Natural killer cell (primary cell): ENCODE measurements at regions not wholly inside any gene's neighbourhood (a gene's known extent, or its start where the extent isn't known, plus 50 kb on each side); places are given as distances from the start of the nearest gene placed in this dataset.

ENCODE experiments used
- ATAC-seq, 3 donors: fragments of 150-1000 bp in 2 of 3; fragments of 200-7000 bp in 1 of 3; cut with Tn5 transposase; 1 replicate in 1 of 3; 2 replicates in 2 of 3; pipeline ENCODE4 v1.10.0; 2021; ENCODE audit warnings: mild to moderate bottlenecking in 2 of 3, moderate library complexity in 2 of 3
- DNase-seq, 2 donors: peaks; one replicate each; pipeline versions ENCODE4 v3.0.0 to v3.0.0-alpha.2; 2013 to 2021; ENCODE audit warnings: mixed read lengths in 1 of 2
- H3K27ac ChIP-seq: one replicate; pipeline ENCODE4 v1.5.1; 2013; ENCODE audit warnings: mild to moderate bottlenecking, low read length
- H3K27me3 ChIP-seq: one replicate; pipeline ENCODE4 v1.6.1; 2013; ENCODE audit warnings: low read length; ENCODE audit not compliant: control insufficient read depth, insufficient read depth
- H3K36me3 ChIP-seq: one replicate; pipeline ENCODE4 v1.6.1; 2013; ENCODE audit warnings: low read length; ENCODE audit not compliant: control insufficient read depth, insufficient read depth
- H3K4me1 ChIP-seq: one replicate; pipeline ENCODE4 v1.6.1; 2013; ENCODE audit warnings: low read length; ENCODE audit not compliant: control insufficient read depth, insufficient read depth
- H3K4me3 ChIP-seq: one replicate; pipeline ENCODE4 v1.5.1; 2013; ENCODE audit warnings: low read length
- H3K9me3 ChIP-seq: one replicate; pipeline ENCODE4 v1.6.1; 2013; ENCODE audit warnings: low read length; ENCODE audit not compliant: control insufficient read depth, insufficient read depth
- H3K27ac Mint-ChIP-seq, 2 donors: one replicate each; pipeline ENCODE4 v1.8.0; 2022; ENCODE audit warnings: mild to moderate bottlenecking in 2 of 2, mixed read lengths in 2 of 2, moderate library complexity in 1 of 2
- H3K27me3 Mint-ChIP-seq, 2 donors: one replicate each; pipeline ENCODE4 v1.8.0; 2022; ENCODE audit warnings: low read depth in 2 of 2, mixed read lengths in 2 of 2
- H3K36me3 Mint-ChIP-seq: one replicate; pipeline ENCODE4 v1.8.0; 2022; ENCODE audit warnings: mixed read lengths
- H3K4me1 Mint-ChIP-seq, 2 donors: one replicate each; pipeline ENCODE4 v1.8.0; 2022; ENCODE audit warnings: mixed read lengths in 2 of 2
- H3K4me3 Mint-ChIP-seq: one replicate; pipeline ENCODE4 v1.8.0; 2022; ENCODE audit warnings: mild to moderate bottlenecking, moderate library complexity, mixed read lengths
- H3K9me3 Mint-ChIP-seq, 2 donors: one replicate each; pipeline ENCODE4 v1.8.0; 2022; ENCODE audit warnings: mixed read lengths in 2 of 2
- CTCF ChIP-seq: fragments of 200-600 bp; IDR thresholded peaks from one replicate; pipeline ENCODE4 v1.8.0; 2022; ENCODE audit warnings: antibody characterized with exemption
- WGBS: methylation state at CpG from one replicate; pipeline ENCODE4 v1.1.7; 2013; ENCODE audit warnings: missing lambda C conversion rate; ENCODE audit not compliant: insufficient coverage; 5-methylcytosine and 5-hydroxymethylcytosine counted together
- intact Hi-C: fragments of 100-400 bp; cut with micrococcal nuclease; formaldehyde crosslinking; loops from one replicate; pipeline ENCODE4 v1.14.2; 2022

GRCh38 chr20:22508426-22508825 lies 75.9 kb downstream of the FOXA2 start:
- intact Hi-C loops, result no loop called here
- H3K27me3 Mint-ChIP-seq, result no peaks in the 10 kb centered on the region
- no peak for TF ChIP-seq CTCF
- Histone ChIP-seq H3K36me3 (no peaks in the 10 kb centered on the region), H3K27me3 (no peaks in the 10 kb centered on the region), H3K27ac (no peak overlapping the region), H3K9me3 (no peaks in the 10 kb centered on the region), H3K4me1 (no peaks in the 10 kb centered on the region), H3K4me3 (no peak overlapping the region)
- DNase-seq (no peak), ATAC-seq (no peak)
- 76% methylated on average over 7 of the region's 7 CpGs for WGBS
- H3K36me3 Mint-ChIP-seq, result no peaks in the 10 kb centered on the region
- no peaks in the 10 kb centered on the region for H3K4me1 Mint-ChIP-seq
- H3K4me3 Mint-ChIP-seq, result no peak overlapping the region
- H3K27ac Mint-ChIP-seq, result no peak overlapping the region
- no peaks in the 10 kb centered on the region for H3K9me3 Mint-ChIP-seq

- no peak for ATAC-seq
- WGBS, result 87% methylated on average over 4 of the region's 5 CpGs
- H3K4me3 Mint-ChIP-seq, result no peak overlapping the region
These were observed 77.0 kb downstream of the FOXA2 start for GRCh38 chr20:22507240-22507961.

DNA sequence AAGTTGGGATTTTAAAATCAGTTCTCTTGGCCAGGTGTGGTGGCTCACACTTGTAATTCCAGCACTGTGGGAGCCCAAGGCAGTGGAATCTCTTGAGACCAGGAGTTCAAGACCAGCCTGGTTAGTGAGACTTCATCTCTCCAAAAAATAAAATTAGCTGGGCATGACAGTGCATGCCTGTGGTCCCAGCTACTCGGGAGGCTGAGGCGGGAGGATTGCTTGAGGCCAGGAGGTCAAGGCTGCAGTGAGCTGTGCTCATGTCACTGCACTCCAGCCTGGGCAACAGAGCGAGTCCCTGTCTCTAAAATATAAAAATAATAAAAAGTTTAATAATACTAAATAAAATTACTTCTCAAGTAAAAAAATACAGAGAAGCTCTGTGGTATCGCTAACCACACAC lies 77.5 kb downstream of the FOXA2 start:
- Histone ChIP-seq H3K27ac (no peak overlapping the region), H3K27me3 (no peaks in the 10 kb centered on the region), H3K4me1 (no peaks in the 10 kb centered on the region), H3K4me3 (no peak overlapping the region), H3K9me3 (no peaks in the 10 kb centered on the region), H3K36me3 (no peaks in the 10 kb centered on the region)
- Mint-ChIP-seq H3K9me3 (no peaks in the 10 kb centered on the region), H3K27ac (no peak overlapping the region), H3K36me3 (no peaks in the 10 kb centered on the region), H3K27me3 (no peaks in the 10 kb centered on the region), H3K4me1 (no peaks in the 10 kb centered on the region), H3K4me3 (no peak overlapping the region)
- ATAC-seq (no peak), DNase-seq (no peak)
- intact Hi-C loops, result no loop called here
- TF ChIP-seq CTCF, result no peak
- WGBS, result 79% methylated on average over 3 of the region's 4 CpGs

More at GRCh38 chr20:22507240-22507961, 77.0 kb downstream of the FOXA2 start:
- H3K27ac Mint-ChIP-seq, result no peak overlapping the region
- no peak overlapping the region for H3K27ac ChIP-seq
- H3K9me3 ChIP-seq, result no peaks in the 10 kb centered on the region
- intact Hi-C loops, result no loop called here
- H3K4me1 Mint-ChIP-seq, result no peaks in the 10 kb centered on the region
- no peaks in the 10 kb centered on the region for H3K36me3 ChIP-seq
- H3K36me3 Mint-ChIP-seq, result no peaks in the 10 kb centered on the region
- no peaks in the 10 kb centered on the region for H3K4me1 ChIP-seq
- TF ChIP-seq CTCF, result no peak
- no peaks in the 10 kb centered on the region for H3K27me3 ChIP-seq
- DNase-seq, result no peak
- H3K27me3 Mint-ChIP-seq, result no peaks in the 10 kb centered on the region
- H3K4me3 ChIP-seq, result no peak overlapping the region
- H3K9me3 Mint-ChIP-seq, result no peaks in the 10 kb centered on the region

DNA sequence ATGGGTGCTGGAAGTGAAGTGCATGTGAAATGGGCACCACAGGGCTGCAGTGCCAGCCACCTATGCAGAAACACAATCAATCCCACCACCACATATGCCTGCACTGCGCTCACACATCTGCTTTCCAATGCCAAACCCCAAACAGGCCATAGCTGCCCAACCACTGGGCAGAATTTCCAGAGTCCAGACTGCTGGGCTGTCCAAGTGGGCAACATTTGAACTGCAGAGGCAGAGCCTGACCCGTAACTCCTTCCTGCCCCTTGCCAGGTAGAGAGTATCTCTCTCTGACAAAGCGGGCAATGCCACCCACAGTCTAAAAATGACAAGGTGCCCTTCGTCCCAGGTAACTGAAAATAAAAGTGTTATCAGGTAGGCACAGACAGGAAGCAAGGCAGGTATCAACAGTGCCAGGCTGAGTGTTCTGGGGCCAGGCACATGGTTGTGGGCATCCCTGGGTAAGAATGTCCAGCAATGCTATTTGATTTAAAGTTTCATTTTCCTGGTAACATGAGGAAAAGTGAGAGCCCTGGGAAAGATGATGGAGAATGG lies 79.5 kb downstream of the FOXA2 start:
- no peaks in the 10 kb centered on the region for H3K9me3 Mint-ChIP-seq
- ATAC-seq (no peak), DNase-seq (no peak)
- H3K27me3 Mint-ChIP-seq, result peaks cover 0 to 4% of the 10 kb centered on the region in 2 donors
- no peak for TF ChIP-seq CTCF
- H3K4me3 ChIP-seq, result no peak overlapping the region
- no peaks in the 10 kb centered on the region for H3K27me3 ChIP-seq
- H3K4me3 Mint-ChIP-seq, result no peak overlapping the region
- intact Hi-C loops, result no loop called here
- H3K4me1 ChIP-seq, result no peaks in the 10 kb centered on the region
- no peaks in the 10 kb centered on the region for H3K9me3 ChIP-seq
- H3K27ac ChIP-seq, result no peak overlapping the region
- no peaks in the 10 kb centered on the region for H3K4me1 Mint-ChIP-seq
- H3K36me3 ChIP-seq, result no peaks in the 10 kb centered on the region
- WGBS, result 78% methylated on average over 4 of the region's 4 CpGs
- no peak overlapping the region for H3K27ac Mint-ChIP-seq
- H3K36me3 Mint-ChIP-seq, result no peaks in the 10 kb centered on the region
